ENCODE measurements at regions not wholly inside any gene's neighbourhood (a gene's known extent, or its start where the extent isn't known, plus 50 kb on each side); places are given as distances from the start of the nearest gene placed in this dataset.
"Not testable (repeated sequence)": the region's sequence is repeated elsewhere in the genome, so short reads cannot be mapped to it uniquely, and the experiment has no call there.

DNA sequence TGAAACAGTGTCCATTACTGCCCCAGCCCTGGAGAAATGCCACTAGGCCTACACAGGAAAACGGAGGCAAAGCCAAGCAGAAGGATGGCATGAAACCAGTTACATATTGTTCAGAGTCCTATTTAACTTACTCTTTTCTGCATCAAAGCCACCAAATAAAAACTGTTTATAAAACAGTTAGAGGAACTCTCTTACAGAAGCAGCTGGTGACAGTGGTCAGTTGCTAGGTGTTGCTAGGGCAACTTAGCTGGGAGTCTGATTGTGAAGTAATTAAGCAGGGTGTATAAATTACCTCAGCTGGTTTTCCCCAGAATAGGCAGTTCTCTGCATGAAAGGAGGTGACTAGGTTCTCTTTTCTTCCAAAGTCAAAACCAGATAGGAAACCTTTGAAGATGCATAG, 115.6 kb upstream of the ZBED5 start:
- no peak for DNase-seq (ENCODE audit: low read depth in 1 of 2, low spot score in 1 of 2)

DNA sequence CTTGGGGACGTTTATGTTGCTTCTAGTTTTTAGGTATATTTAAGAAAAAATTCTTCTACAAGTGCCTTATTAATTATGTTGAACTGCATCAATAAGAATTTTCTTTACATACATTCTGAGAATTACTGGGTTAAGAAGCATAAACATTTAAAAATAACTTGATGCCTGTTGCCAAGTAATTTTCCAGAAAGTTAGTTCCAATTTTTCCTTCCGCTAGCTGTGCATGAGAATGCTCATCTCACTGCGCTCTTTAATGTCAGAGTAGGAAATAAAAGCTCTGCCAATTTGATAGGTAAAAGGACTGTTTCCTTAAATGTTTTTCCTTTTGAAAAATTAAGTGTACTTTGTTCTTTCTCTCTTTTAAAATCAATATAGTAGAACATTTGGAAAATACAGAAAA, 113.1 kb upstream of the ZBED5 start:
- no peak for DNase-seq (ENCODE audit: low read depth in 1 of 2, low spot score in 1 of 2)

DNA sequence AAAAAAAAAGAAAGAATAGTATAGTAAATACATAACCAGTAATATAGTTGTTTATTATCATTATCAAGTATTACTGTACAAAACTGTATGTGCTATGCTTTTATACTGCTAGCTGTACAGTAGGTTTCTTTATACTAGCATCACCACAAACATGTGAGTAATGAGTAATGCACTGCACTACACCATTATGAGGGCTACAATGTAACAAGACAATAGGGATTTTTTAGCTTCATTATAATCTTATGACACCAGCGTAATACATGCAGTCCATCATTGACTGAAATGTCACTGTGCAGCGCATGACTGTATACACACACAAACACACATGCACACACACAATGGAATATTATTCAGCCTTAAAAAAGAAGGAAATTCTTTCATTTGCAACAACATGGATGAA, 111.5 kb upstream of the ZBED5 start:
- no peak for DNase-seq (ENCODE audit: low read depth in 1 of 2, low spot score in 1 of 2)

- not testable (repeated sequence) for DNase-seq (ENCODE audit: low read depth in 1 of 2, low spot score in 1 of 2)
Observed at GRCh38 chr11:10956884-10957283, 99.0 kb upstream of the ZBED5 start.

- DNase-seq (ENCODE audit: low read depth in 1 of 2, low spot score in 1 of 2) = no peak
Observed at GRCh38 chr11:10955616-10956015, 97.8 kb upstream of the ZBED5 start.

DNA sequence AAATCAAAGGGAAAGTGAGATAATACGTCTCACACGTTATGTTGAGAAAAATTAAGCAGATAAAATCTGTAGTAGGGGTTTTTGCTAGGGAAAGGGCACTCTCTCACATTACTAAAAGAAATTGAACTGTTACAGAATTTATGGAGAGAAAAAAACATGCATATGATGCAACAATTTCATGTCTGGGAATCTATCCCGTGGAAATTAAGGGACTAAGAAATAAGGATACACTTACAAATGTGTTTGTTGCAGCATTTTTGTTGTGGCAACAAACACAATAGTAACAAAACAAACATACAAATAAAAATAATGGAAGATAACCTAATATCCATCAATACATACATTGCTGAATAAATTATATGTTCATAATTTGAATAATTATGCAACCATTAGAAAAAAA, 96.3 kb upstream of the ZBED5 start:
- DNase-seq (ENCODE audit: low read depth in 1 of 2, low spot score in 1 of 2) = no peak

DNA sequence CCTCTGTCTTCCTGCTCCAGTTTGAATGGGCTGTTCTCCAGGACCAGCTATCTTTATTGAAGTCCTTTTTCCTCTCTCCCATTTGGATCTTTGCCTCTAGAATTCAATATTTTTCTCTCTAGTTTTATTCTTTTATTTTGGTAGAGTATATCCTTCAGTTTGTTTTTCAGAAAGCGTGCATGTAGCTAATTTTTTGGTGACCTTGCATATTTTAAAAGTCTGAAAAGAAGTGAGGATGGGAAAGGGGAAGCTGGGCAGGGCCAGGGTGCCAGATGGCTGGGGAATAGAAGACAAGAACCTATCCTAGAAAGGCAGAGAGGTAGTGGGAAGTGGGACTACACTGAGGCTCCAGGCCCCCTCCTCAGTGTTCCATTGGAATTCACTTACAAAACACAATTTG, 95.0 kb upstream of the ZBED5 start:
- DNase-seq (ENCODE audit: low read depth in 1 of 2, low spot score in 1 of 2) = no peak

DNA sequence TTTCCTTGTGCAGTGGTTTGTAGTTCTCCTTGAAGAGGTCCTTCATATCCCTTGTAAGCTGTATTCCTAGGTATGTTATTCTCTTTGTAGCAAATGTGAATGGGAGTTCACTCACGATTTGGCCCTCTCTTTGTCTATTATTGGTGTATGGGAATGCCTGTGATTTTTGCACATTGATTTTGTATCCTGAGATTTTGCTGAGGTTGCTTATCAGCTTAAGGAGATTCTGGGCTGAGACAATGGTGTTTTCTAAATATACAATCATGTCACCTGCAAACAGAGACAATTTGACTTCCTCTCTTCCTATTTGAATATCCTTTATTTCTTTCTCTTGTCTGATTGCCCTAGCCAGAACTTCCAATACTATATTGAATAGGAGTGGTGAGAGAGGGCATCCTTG, 90.1 kb upstream of the ZBED5 start:
- DNase-seq (ENCODE audit: low read depth in 1 of 2, low spot score in 1 of 2) = not testable (repeated sequence)

- DNase-seq (ENCODE audit: low read depth in 1 of 2, low spot score in 1 of 2) = no peak
Observed at GRCh38 chr11:10946072-10946471, 88.2 kb upstream of the ZBED5 start.

GRCh38 chr11:10945196-10945595, 87.3 kb upstream of the ZBED5 start:
- DNase-seq (ENCODE audit: low read depth in 1 of 2, low spot score in 1 of 2) = no peak

- no peak for DNase-seq (ENCODE audit: low read depth in 1 of 2, low spot score in 1 of 2)
Observed at GRCh38 chr11:10943968-10944367, 86.1 kb upstream of the ZBED5 start.

- no peak for DNase-seq (ENCODE audit: low read depth in 1 of 2, low spot score in 1 of 2)
Observed at GRCh38 chr11:10942620-10943019, 84.8 kb upstream of the ZBED5 start.

GRCh38 chr11:10941871-10942270, 84.0 kb upstream of the ZBED5 start:
- no peak for DNase-seq (ENCODE audit: low read depth in 1 of 2, low spot score in 1 of 2)

- no peak for DNase-seq (ENCODE audit: low read depth in 1 of 2, low spot score in 1 of 2)
Observed at GRCh38 chr11:10941414-10941813, 83.6 kb upstream of the ZBED5 start.

GRCh38 chr11:10938650-10939387, 81.0 kb upstream of the ZBED5 start:
- no peak for DNase-seq (ENCODE audit: low read depth in 1 of 2, low spot score in 1 of 2)

GRCh38 chr11:10938231-10938630, 80.4 kb upstream of the ZBED5 start:
- no peak for DNase-seq (ENCODE audit: low read depth in 1 of 2, low spot score in 1 of 2)

GRCh38 chr11:10937385-10937771, 79.5 kb upstream of the ZBED5 start:
- no peak for DNase-seq (ENCODE audit: low read depth in 1 of 2, low spot score in 1 of 2)

GRCh38 chr11:10936626-10937384, 79.0 kb upstream of the ZBED5 start:
- no peak for DNase-seq (ENCODE audit: low read depth in 1 of 2, low spot score in 1 of 2)

- DNase-seq (ENCODE audit: low read depth in 1 of 2, low spot score in 1 of 2) = no peak
Observed at GRCh38 chr11:10935015-10935559, 77.2 kb upstream of the ZBED5 start.

- DNase-seq (ENCODE audit: low read depth in 1 of 2, low spot score in 1 of 2) = no peak
Observed at GRCh38 chr11:10934293-10934860, 76.5 kb upstream of the ZBED5 start.

DNA sequence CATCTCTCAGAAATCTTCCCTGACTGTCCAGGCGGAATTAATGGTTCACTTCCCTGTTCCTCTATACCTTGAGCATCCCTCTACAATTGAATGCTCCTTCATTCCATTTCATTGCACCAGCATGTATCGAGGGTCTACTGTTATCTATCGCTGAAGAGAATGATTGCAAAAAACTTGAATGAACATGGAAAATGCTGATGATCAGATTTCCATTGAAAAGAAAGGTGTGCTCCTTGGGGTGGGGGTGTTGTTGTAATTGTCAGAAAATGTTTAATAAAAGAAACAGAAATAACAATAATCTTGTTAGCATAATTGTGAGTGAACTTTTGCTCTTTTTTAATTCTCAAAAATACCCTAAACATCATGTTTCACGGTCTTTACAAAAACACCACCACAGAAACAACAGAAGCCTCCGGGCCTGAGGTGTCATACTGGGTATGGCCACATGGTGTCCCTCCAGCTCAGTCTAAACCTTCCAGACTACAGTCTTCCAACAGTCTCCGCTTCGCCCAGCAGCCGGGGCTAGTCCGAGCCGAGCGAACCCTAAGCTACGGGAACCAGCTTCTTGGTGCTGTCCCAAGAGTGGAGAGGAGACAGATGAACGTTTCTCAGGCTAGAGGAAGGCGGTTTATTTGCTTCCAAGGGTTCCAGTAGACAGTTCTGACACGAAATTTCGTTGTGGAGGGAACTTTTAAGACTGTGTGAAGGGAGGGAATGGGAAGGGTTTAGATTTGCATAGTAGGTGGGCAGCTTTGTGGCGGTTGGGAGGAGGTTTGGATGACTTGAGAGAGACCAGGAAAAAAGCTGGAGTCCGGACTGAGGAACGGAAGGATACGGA, 75.8 kb upstream of the ZBED5 start:
- peak; percentile 63 to 73 for DNase-seq (ENCODE audit: low read depth in 1 of 2, low spot score in 1 of 2)

All from activated CD4-positive, alpha-beta T cell treated with anti-CD3 and anti-CD28 coated beads, Interleukin-2, amount 50 U/mL, for 24 hours (primary cell).